ENCODE measurements at regions not wholly inside any gene's neighbourhood (a gene's known extent, or its start where the extent isn't known, plus 50 kb on each side); places are given as distances from the start of the nearest gene placed in this dataset.

GRCh38 chr5:57568136-57568535 is 85.5 kb upstream of the ACTBL2 start:
- DNase-seq (ENCODE audit: low read depth in 2 of 2) = no peak

GRCh38 chr5:57566914-57567313 is 84.3 kb upstream of the ACTBL2 start:
- no peak for DNase-seq (ENCODE audit: low read depth in 2 of 2)

GRCh38 chr5:57561231-57561842 is 78.7 kb upstream of the ACTBL2 start:
- DNase-seq (ENCODE audit: low read depth in 2 of 2) = no peak

GRCh38 chr5:57559110-57559635 is 76.6 kb upstream of the ACTBL2 start:
- no peak for DNase-seq (ENCODE audit: low read depth in 2 of 2)

- no peak for DNase-seq (ENCODE audit: low read depth in 2 of 2)
Observed at GRCh38 chr5:57552033-57552432, 69.4 kb upstream of the ACTBL2 start.

- DNase-seq (ENCODE audit: low read depth in 2 of 2) = no peak
Observed at GRCh38 chr5:57551251-57551650, 68.6 kb upstream of the ACTBL2 start.

GRCh38 chr5:57550132-57550531 is 67.5 kb upstream of the ACTBL2 start:
- DNase-seq (ENCODE audit: low read depth in 2 of 2) = no peak

GRCh38 chr5:57549566-57549965 is 67.0 kb upstream of the ACTBL2 start:
- no peak for DNase-seq (ENCODE audit: low read depth in 2 of 2)

GRCh38 chr5:57540823-57541222 is 58.2 kb upstream of the ACTBL2 start:
- DNase-seq (ENCODE audit: low read depth in 2 of 2) = no peak

- DNase-seq (ENCODE audit: low read depth in 2 of 2) = no peak
Observed at GRCh38 chr5:57539281-57539701, 56.7 kb upstream of the ACTBL2 start.

GRCh38 chr5:57538341-57538955 is 55.8 kb upstream of the ACTBL2 start:
- DNase-seq (ENCODE audit: low read depth in 2 of 2) = no peak

- DNase-seq (ENCODE audit: low read depth in 2 of 2) = no peak
Observed at GRCh38 chr5:57537811-57538210, 55.2 kb upstream of the ACTBL2 start.

- no peak for DNase-seq (ENCODE audit: low read depth in 2 of 2)
Observed at GRCh38 chr5:57532513-57533497, 50.2 kb upstream of the ACTBL2 start.
